ENCODE measurements at regions not wholly inside any gene's neighbourhood (a gene's known extent, or its start where the extent isn't known, plus 50 kb on each side); places are given as distances from the start of the nearest gene placed in this dataset.

GRCh38 chr5:91288118-91288916, 94.8 kb downstream of the ARRDC3 start:
- TF ChIP-seq EZH2 (IDR thresholded peaks at IDR 0.05; ENCODE audit: borderline replicate concordance, low read length) (no peak), CTCF (IDR thresholded peaks at IDR 0.05; ENCODE audit: low read length) (no peak)

All from OCI-LY1 (cell line).